ENCODE measurements at regions not wholly inside any gene's neighbourhood (a gene's known extent, or its start where the extent isn't known, plus 50 kb on each side); places are given as distances from the start of the nearest gene placed in this dataset.

GRCh38 chr18:22108674-22109073 lies 60.7 kb upstream of the GATA6 start:
- Histone ChIP-seq H3K27ac (no peak overlapping the region), H3K4me3 (no peak overlapping the region)
- DNase-seq (ENCODE audit: low spot score) = no peak
- no peak for TF ChIP-seq CTCF (IDR thresholded peaks at IDR 0.05)

GRCh38 chr18:22109535-22109934 lies 59.9 kb upstream of the GATA6 start:
- Histone ChIP-seq H3K4me3 (no peak overlapping the region), H3K27ac (no peak overlapping the region)
- DNase-seq (ENCODE audit: low spot score) = no peak
- no peak for TF ChIP-seq CTCF (IDR thresholded peaks at IDR 0.05)

GRCh38 chr18:22110461-22110924 lies 58.9 kb upstream of the GATA6 start:
- H3K4me3 ChIP-seq = no peak overlapping the region
- no peak overlapping the region for H3K27ac ChIP-seq
- TF ChIP-seq CTCF (IDR thresholded peaks at IDR 0.05) = no peak
- no peak for DNase-seq (ENCODE audit: low spot score)

- Histone ChIP-seq H3K4me3 (no peak overlapping the region), H3K27ac (no peak overlapping the region)
- no peak for DNase-seq (ENCODE audit: low spot score)
- TF ChIP-seq CTCF (IDR thresholded peaks at IDR 0.05) = no peak
Observed at GRCh38 chr18:22112215-22112614, 57.2 kb upstream of the GATA6 start.

GRCh38 chr18:22113144-22113844 lies 56.1 kb upstream of the GATA6 start:
- H3K27ac ChIP-seq = no peak overlapping the region
- no peak for TF ChIP-seq CTCF (IDR thresholded peaks at IDR 0.05)
- no peak overlapping the region for H3K4me3 ChIP-seq
- DNase-seq (ENCODE audit: low spot score) = no peak

GRCh38 chr18:22114526-22115321 lies 54.7 kb upstream of the GATA6 start:
- H3K4me3 ChIP-seq = no peak overlapping the region
- H3K27ac ChIP-seq = no peak overlapping the region
- no peak for DNase-seq (ENCODE audit: low spot score)
- no peak for TF ChIP-seq CTCF (IDR thresholded peaks at IDR 0.05)

- TF ChIP-seq CTCF (IDR thresholded peaks at IDR 0.05) = no peak
- DNase-seq (ENCODE audit: low spot score) = no peak
- no peak overlapping the region for H3K27ac ChIP-seq
- no peak overlapping the region for H3K4me3 ChIP-seq
Observed at GRCh38 chr18:22115573-22115972, 53.8 kb upstream of the GATA6 start.
